ENCODE measurements at regions not wholly inside any gene's neighbourhood (a gene's known extent, or its start where the extent isn't known, plus 50 kb on each side); places are given as distances from the start of the nearest gene placed in this dataset.

DNA sequence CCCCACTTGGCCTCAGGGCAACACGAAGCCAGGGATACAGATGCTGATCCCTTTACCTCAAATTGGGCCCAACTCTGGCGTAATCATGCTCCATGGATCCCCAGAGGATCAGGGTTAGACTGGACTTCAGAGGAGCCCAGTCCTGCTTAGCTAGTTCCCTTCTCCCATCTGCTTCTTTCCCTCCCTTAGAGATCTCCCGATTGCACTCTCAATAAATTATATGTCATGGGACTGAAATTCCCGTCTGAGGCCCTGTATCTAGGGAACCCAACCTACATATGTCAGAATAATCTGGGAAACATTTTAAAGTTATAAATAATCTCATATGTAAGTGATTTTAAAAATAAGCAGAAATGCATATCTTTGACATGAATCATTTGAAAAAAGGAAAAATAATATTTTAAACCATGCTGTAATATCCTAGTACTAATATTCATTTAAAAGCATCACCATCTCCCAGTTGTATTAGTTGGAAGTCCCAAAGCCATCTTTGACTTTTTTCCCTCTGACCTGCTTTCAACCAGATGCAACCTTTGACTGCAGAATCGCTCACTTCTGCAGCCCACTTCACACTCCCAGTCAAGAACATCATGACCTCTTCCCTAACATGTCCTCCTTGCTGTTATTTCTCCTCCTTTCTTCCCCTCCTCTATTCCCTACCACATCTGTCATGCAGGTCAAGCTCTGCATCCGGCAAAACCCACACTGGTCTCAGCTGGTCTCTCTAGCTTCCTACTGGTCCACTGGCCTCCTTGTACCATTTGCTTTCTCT lies 393.6 kb downstream of the BTBD3 start:
- TF ChIP-seq, protein P1, sequence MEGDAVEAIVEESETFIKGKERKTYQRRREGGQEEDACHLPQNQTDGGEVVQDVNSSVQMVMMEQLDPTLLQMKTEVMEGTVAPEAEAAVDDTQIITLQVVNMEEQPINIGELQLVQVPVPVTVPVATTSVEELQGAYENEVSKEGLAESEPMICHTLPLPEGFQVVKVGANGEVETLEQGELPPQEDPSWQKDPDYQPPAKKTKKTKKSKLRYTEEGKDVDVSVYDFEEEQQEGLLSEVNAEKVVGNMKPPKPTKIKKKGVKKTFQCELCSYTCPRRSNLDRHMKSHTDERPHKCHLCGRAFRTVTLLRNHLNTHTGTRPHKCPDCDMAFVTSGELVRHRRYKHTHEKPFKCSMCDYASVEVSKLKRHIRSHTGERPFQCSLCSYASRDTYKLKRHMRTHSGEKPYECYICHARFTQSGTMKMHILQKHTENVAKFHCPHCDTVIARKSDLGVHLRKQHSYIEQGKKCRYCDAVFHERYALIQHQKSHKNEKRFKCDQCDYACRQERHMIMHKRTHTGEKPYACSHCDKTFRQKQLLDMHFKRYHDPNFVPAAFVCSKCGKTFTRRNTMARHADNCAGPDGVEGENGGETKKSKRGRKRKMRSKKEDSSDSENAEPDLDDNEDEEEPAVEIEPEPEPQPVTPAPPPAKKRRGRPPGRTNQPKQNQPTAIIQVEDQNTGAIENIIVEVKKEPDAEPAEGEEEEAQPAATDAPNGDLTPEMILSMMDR (IDR thresholded peaks at IDR 0.05; ENCODE audit: insufficient read depth, low read depth, low read length), result no peak
- TF ChIP-seq EZH2 (IDR thresholded peaks at IDR 0.05; ENCODE audit: insufficient read depth, low read length), result no peak
